ENCODE measurements at regions not wholly inside any gene's neighbourhood (a gene's known extent, or its start where the extent isn't known, plus 50 kb on each side); places are given as distances from the start of the nearest gene placed in this dataset.

- H3K27me3 ChIP-seq, result no peaks in the 10 kb centered on the region
- H3K4me3 ChIP-seq, result no peak overlapping the region
- H3K27ac ChIP-seq, result no peak overlapping the region
- TF ChIP-seq POLR2A (IDR thresholded peaks at IDR 0.05) (no peak), EP300 (IDR thresholded peaks at IDR 0.05) (no peak), POLR2AphosphoS5 (IDR thresholded peaks at IDR 0.05) (no peak)
- TF ChIP-seq, protein P1, sequence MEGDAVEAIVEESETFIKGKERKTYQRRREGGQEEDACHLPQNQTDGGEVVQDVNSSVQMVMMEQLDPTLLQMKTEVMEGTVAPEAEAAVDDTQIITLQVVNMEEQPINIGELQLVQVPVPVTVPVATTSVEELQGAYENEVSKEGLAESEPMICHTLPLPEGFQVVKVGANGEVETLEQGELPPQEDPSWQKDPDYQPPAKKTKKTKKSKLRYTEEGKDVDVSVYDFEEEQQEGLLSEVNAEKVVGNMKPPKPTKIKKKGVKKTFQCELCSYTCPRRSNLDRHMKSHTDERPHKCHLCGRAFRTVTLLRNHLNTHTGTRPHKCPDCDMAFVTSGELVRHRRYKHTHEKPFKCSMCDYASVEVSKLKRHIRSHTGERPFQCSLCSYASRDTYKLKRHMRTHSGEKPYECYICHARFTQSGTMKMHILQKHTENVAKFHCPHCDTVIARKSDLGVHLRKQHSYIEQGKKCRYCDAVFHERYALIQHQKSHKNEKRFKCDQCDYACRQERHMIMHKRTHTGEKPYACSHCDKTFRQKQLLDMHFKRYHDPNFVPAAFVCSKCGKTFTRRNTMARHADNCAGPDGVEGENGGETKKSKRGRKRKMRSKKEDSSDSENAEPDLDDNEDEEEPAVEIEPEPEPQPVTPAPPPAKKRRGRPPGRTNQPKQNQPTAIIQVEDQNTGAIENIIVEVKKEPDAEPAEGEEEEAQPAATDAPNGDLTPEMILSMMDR (IDR thresholded peaks at IDR 0.05), result no peak
- ATAC-seq, result no peak
- H3K9me3 ChIP-seq, result peaks cover 0 to 17% (median 0%) of the 10 kb centered on the region in 3 donors
- no peaks in the 10 kb centered on the region for H3K36me3 ChIP-seq
- WGBS, 2 donors (ENCODE audit: low coverage in 1 of 2), result 64 to 83% methylated on average over 1 of the region's 1 CpG
- H3K4me1 ChIP-seq, result no peaks in the 10 kb centered on the region
Measured at GRCh38 chr9:80146466-80146865, 574.7 kb downstream of the TLE4 start.

GRCh38 chr9:80144856-80145255 lies 573.1 kb downstream of the TLE4 start:
- no peaks in the 10 kb centered on the region for H3K4me1 ChIP-seq
- H3K27me3 ChIP-seq, result no peaks in the 10 kb centered on the region
- H3K36me3 ChIP-seq, result no peaks in the 10 kb centered on the region
- TF ChIP-seq POLR2AphosphoS5 (IDR thresholded peaks at IDR 0.05) (no peak), EP300 (IDR thresholded peaks at IDR 0.05) (no peak), POLR2A (IDR thresholded peaks at IDR 0.05) (no peak)
- TF ChIP-seq, protein P1 (IDR thresholded peaks at IDR 0.05), result no peak
- no peak overlapping the region for H3K4me3 ChIP-seq
- 92 to 100% methylated on average over 2 of the region's 2 CpGs for WGBS, 2 donors (ENCODE audit: low coverage in 1 of 2)
- H3K27ac ChIP-seq, result no peak overlapping the region
- H3K9me3 ChIP-seq, result peaks cover 0 to 7% (median 0%) of the 10 kb centered on the region in 3 donors
- ATAC-seq, result no peak

- Histone ChIP-seq H3K4me1 (no peaks in the 10 kb centered on the region), H3K36me3 (no peaks in the 10 kb centered on the region), H3K4me3 (no peak overlapping the region), H3K9me3 (peaks cover 0 to 2% (median 0%) of the 10 kb centered on the region in 3 donors), H3K27me3 (no peaks in the 10 kb centered on the region), H3K27ac (no peak overlapping the region)
- ATAC-seq, result no peak
- 88 to 100% methylated on average over 2 of the region's 2 CpGs for WGBS, 2 donors (ENCODE audit: low coverage in 1 of 2)
- TF ChIP-seq POLR2A (IDR thresholded peaks at IDR 0.05), result no peak
Measured at GRCh38 chr9:80144406-80144805, 572.6 kb downstream of the TLE4 start.

GRCh38 chr9:80143899-80144298 lies 572.1 kb downstream of the TLE4 start:
- Histone ChIP-seq H3K9me3 (no peaks in the 10 kb centered on the region), H3K36me3 (no peaks in the 10 kb centered on the region), H3K4me1 (no peaks in the 10 kb centered on the region), H3K4me3 (no peak overlapping the region), H3K27me3 (no peaks in the 10 kb centered on the region), H3K27ac (no peak overlapping the region)
- 84 to 100% methylated on average over 1 to 3 of the region's 3 CpGs for WGBS, 2 donors (ENCODE audit: low coverage in 1 of 2)
- ATAC-seq, result no peak
- no peak for TF ChIP-seq POLR2AphosphoS5 (IDR thresholded peaks at IDR 0.05)

GRCh38 chr9:80134487-80134886 lies 562.7 kb downstream of the TLE4 start:
- 60 to 81% methylated on average over 1 to 2 of the region's 2 CpGs for WGBS, 2 donors (ENCODE audit: low coverage in 1 of 2)
- TF ChIP-seq, protein P1 (IDR thresholded peaks at IDR 0.05), result no peak
- TF ChIP-seq POLR2AphosphoS5 (IDR thresholded peaks at IDR 0.05) (no peak), POLR2A (IDR thresholded peaks at IDR 0.05) (no peak), EP300 (IDR thresholded peaks at IDR 0.05) (no peak)
- H3K36me3 ChIP-seq, result no peaks in the 10 kb centered on the region
- no peak for ATAC-seq
- no peaks in the 10 kb centered on the region for H3K4me1 ChIP-seq
- H3K9me3 ChIP-seq, result no peaks in the 10 kb centered on the region
- H3K4me3 ChIP-seq, result no peak overlapping the region
- no peak overlapping the region for H3K27ac ChIP-seq
- no peaks in the 10 kb centered on the region for H3K27me3 ChIP-seq

- no peak overlapping the region for H3K4me3 ChIP-seq
- H3K9me3 ChIP-seq, result no peaks in the 10 kb centered on the region
- H3K27me3 ChIP-seq, result no peaks in the 10 kb centered on the region
- no peaks in the 10 kb centered on the region for H3K4me1 ChIP-seq
- no peaks in the 10 kb centered on the region for H3K36me3 ChIP-seq
- no peak for ATAC-seq
- TF ChIP-seq, protein P1 (IDR thresholded peaks at IDR 0.05), result no peak
- TF ChIP-seq EP300 (IDR thresholded peaks at IDR 0.05), result no peak
- TF ChIP-seq POLR2A (IDR thresholded peaks at IDR 0.05), result no peak
- no peak for TF ChIP-seq POLR2AphosphoS5 (IDR thresholded peaks at IDR 0.05)
- 90 to 100% methylated on average over 2 of the region's 2 CpGs for WGBS, 2 donors (ENCODE audit: low coverage in 1 of 2)
- no peak overlapping the region for H3K27ac ChIP-seq
Measured at GRCh38 chr9:80131627-80132026, 559.9 kb downstream of the TLE4 start.
